ENCODE measurements at regions not wholly inside any gene's neighbourhood (a gene's known extent, or its start where the extent isn't known, plus 50 kb on each side); places are given as distances from the start of the nearest gene placed in this dataset.

DNA sequence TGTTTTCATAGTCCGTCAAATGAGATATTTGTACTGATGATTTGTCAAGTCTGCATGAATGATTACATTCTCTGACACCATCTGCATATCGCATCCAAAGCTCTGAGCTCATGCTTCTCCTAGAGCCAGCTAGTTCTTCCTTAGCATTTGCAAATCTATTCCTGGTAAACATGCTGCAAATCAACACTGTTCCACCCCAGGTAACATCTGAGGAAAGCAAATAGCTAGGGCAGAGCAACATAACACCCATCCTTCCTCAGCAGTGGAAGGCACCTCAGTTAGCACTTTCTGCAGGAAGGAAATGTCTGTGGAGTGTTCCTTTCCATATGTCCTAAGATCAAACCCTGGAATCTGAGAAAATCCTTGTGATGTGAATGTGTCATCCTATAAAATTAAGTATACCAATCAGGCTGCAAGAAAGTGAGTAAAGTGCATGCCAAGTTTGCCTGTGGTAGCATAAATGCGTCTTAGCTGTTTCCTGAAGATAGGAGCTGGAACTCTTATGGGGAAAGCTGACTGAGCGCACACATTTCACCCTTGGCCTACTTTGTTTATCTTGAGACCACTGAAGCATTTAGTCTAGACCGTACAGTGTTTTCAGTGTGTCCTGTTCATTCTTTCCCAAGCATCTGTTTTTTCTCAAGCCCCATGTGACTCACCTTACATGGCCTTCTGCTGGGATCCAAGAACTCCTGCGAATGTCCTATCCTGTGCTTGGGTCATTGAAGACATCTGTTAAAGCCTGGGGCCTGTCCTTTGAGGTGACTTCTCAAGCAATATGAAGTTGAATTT, 50.9 kb upstream of the STARD4 start:
- TF ChIP-seq ZNF274 (IDR thresholded peaks at IDR 0.05; ENCODE audit: low read depth, low read length), result no peak
- TF ChIP-seq YY1 (IDR thresholded peaks at IDR 0.05; ENCODE audit: insufficient read depth, insufficient read length), result no peak

Data from NT2/D1 (cell line).